Caco-2 (cell line): ENCODE measurements at regions not wholly inside any gene's neighbourhood (a gene's known extent, or its start where the extent isn't known, plus 50 kb on each side); places are given as distances from the start of the nearest gene placed in this dataset.

Experiments
- BruUV-seq: library from RNA; stranded (reverse); fragments of 400-500 nt; replicated peaks from 2 replicates; lab custom pipeline; 2021; lab: Mats Ljungman, UMichigan
- CTCF ChIA-PET: fragments of 300-600 bp; sonication (Branson Sonifier 250); formaldehyde crosslinking; loops from one replicate; lab custom pipeline; 2022; ENCODE audit warnings: antibody characterized with exemption; lab: Charles Lee
- POLR2A ChIA-PET: fragments of 300-600 bp; sonication (Branson Sonifier 250); formaldehyde crosslinking; loops from one replicate; lab custom pipeline; 2022; ENCODE audit warnings: antibody characterized with exemption; lab: Charles Lee
- DNase-seq, 2 experiments: peaks; one replicate each; pipeline versions ENCODE4 v3.0.0 to v3.0.0-alpha.2; 2020 to 2022
- H3K27me3 ChIP-seq: replicated peaks from 2 replicates; pipeline ENCODE4 v1.6.0; 2011; ENCODE audit warnings: low read length; ENCODE audit not compliant: control insufficient read depth, insufficient read depth
- H3K36me3 ChIP-seq: 2 replicates; pipeline ENCODE4 v1.5.1; 2011; ENCODE audit warnings: low read length; ENCODE audit not compliant: control insufficient read depth, insufficient read depth
- H3K4me1 ChIP-seq: fragments of 250-450 bp; sonication (Bioruptor Pico); 2 replicates; pipeline ENCODE4 v1.5.1; 2020; ENCODE audit warnings: mild to moderate bottlenecking
- H3K4me3 ChIP-seq: 2 replicates; pipeline ENCODE4 v1.5.1; 2011; ENCODE audit warnings: low read depth, mild to moderate bottlenecking, control low read depth, low read length
- H3K9me3 ChIP-seq: fragments of 250-450 bp; sonication (Bioruptor Pico); 2 replicates; pipeline ENCODE4 v1.5.1; 2020; ENCODE audit warnings: mild to moderate bottlenecking, moderate library complexity
- H3K27ac Mint-ChIP-seq: one replicate; pipeline ENCODE4 v1.8.0; 2022; ENCODE audit warnings: mixed read lengths; ENCODE audit not compliant: unreplicated experiment
- H3K27me3 Mint-ChIP-seq: one replicate; pipeline ENCODE4 v1.8.0; 2022; ENCODE audit warnings: mixed read lengths; ENCODE audit not compliant: insufficient read depth, unreplicated experiment
- H3K36me3 Mint-ChIP-seq: one replicate; pipeline ENCODE4 v1.8.0; 2022; ENCODE audit warnings: mild to moderate bottlenecking, mixed read lengths; ENCODE audit not compliant: insufficient read depth, unreplicated experiment
- H3K4me1 Mint-ChIP-seq: one replicate; pipeline ENCODE4 v1.8.0; 2022; ENCODE audit warnings: low read depth, mixed read lengths; ENCODE audit not compliant: unreplicated experiment
- H3K4me3 Mint-ChIP-seq: one replicate; pipeline ENCODE4 v1.8.0; 2022; ENCODE audit warnings: mild to moderate bottlenecking, moderate library complexity, mixed read lengths; ENCODE audit not compliant: unreplicated experiment
- H3K9me3 Mint-ChIP-seq: one replicate; pipeline ENCODE4 v1.8.0; 2022; ENCODE audit warnings: mixed read lengths; ENCODE audit not compliant: unreplicated experiment
- CTCF ChIP-seq, 2 experiments: fragments of 200-600 bp in 1 of 2; IDR thresholded peaks; 1 replicate in 1 of 2; 2 replicates in 1 of 2; pipeline versions ENCODE4 v1.5.1 to v1.8.0; 2011 to 2022; ENCODE audit warnings: antibody characterized with exemption in 1 of 2, control low read depth in 1 of 2, inconsistent platforms in 1 of 2, low read depth in 1 of 2, low read length in 1 of 2, mild to moderate bottlenecking in 1 of 2, moderate library complexity in 1 of 2; ENCODE audit not compliant: insufficient read depth in 1 of 2, severe bottlenecking in 1 of 2, unreplicated experiment in 1 of 2
- intact Hi-C: fragments of 100-400 bp; cut with micrococcal nuclease; formaldehyde crosslinking; loops from one replicate; pipeline ENCODE4 v1.10.0; 2022; ENCODE audit not compliant: unreplicated experiment

GRCh38 chr14:87628780-87629179 lies 364.2 kb downstream of the GALC start:
- no peak for TF ChIP-seq CTCF (IDR thresholded peaks at IDR 0.05; ENCODE audit: insufficient read depth in 1 of 2, low read depth in 1 of 2, low read length in 1 of 2, severe bottlenecking in 1 of 2, unreplicated experiment in 1 of 2)
- intact Hi-C loops, result no loop called here
- Mint-ChIP-seq H3K4me1 (no peaks in the 10 kb centered on the region), H3K27me3 (peaks cover 12% of the 10 kb centered on the region), H3K27ac (no peak overlapping the region), H3K36me3 (no peaks in the 10 kb centered on the region), H3K4me3 (no peak overlapping the region), H3K9me3 (no peaks in the 10 kb centered on the region)
- H3K9me3 ChIP-seq, result no peaks in the 10 kb centered on the region
- H3K36me3 ChIP-seq, result no peaks in the 10 kb centered on the region
- H3K27me3 ChIP-seq, result no peaks in the 10 kb centered on the region
- CTCF ChIA-PET, result no interaction called here
- POLR2A ChIA-PET, result no interaction called here
- no peaks in the 10 kb centered on the region for H3K4me1 ChIP-seq
- DNase-seq, result no peak
- no TSS peak for BruUV-seq
- H3K4me3 ChIP-seq, result no peak overlapping the region

GRCh38 chr14:87628129-87628528 lies 364.9 kb downstream of the GALC start:
- no peaks in the 10 kb centered on the region for H3K36me3 Mint-ChIP-seq
- CTCF ChIA-PET, result no interaction called here
- BruUV-seq, result no TSS peak

GRCh38 chr14:87626266-87626665 lies 366.7 kb downstream of the GALC start:
- Mint-ChIP-seq H3K4me3 (no peak overlapping the region), H3K9me3 (peaks cover 20% of the 10 kb centered on the region), H3K4me1 (no peaks in the 10 kb centered on the region), H3K36me3 (no peaks in the 10 kb centered on the region), H3K27ac (no peak overlapping the region), H3K27me3 (peaks cover 7% of the 10 kb centered on the region)
- Histone ChIP-seq H3K4me3 (no peak overlapping the region), H3K9me3 (no peaks in the 10 kb centered on the region), H3K27me3 (no peaks in the 10 kb centered on the region), H3K36me3 (no peaks in the 10 kb centered on the region), H3K4me1 (no peaks in the 10 kb centered on the region)
- ChIA-PET CTCF (no interaction called here), POLR2A (no interaction called here)
- DNase-seq, result no peak
- intact Hi-C loops, result no loop called here
- no TSS peak for BruUV-seq
- TF ChIP-seq CTCF (IDR thresholded peaks at IDR 0.05; ENCODE audit: insufficient read depth in 1 of 2, low read depth in 1 of 2, low read length in 1 of 2, severe bottlenecking in 1 of 2, unreplicated experiment in 1 of 2), result no peak

More at GRCh38 chr14:87628129-87628528, 364.9 kb downstream of the GALC start:
- intact Hi-C loops, result no loop called here
- Mint-ChIP-seq H3K27ac (no peak overlapping the region), H3K4me3 (no peak overlapping the region), H3K27me3 (peaks cover 11% of the 10 kb centered on the region), H3K4me1 (no peaks in the 10 kb centered on the region), H3K9me3 (peaks cover 3% of the 10 kb centered on the region)
- no peaks in the 10 kb centered on the region for H3K36me3 ChIP-seq
- H3K4me1 ChIP-seq, result no peaks in the 10 kb centered on the region
- no peaks in the 10 kb centered on the region for H3K27me3 ChIP-seq
- no peak for DNase-seq
- TF ChIP-seq CTCF (IDR thresholded peaks at IDR 0.05; ENCODE audit: insufficient read depth in 1 of 2, low read depth in 1 of 2, low read length in 1 of 2, severe bottlenecking in 1 of 2, unreplicated experiment in 1 of 2), result no peak
- H3K4me3 ChIP-seq, result no peak overlapping the region
- no peaks in the 10 kb centered on the region for H3K9me3 ChIP-seq
- POLR2A ChIA-PET, result no interaction called here
